ENCODE measurements at regions not wholly inside any gene's neighbourhood (a gene's known extent, or its start where the extent isn't known, plus 50 kb on each side); places are given as distances from the start of the nearest gene placed in this dataset.
"Not testable (repeated sequence)": the region's sequence is repeated elsewhere in the genome, so short reads cannot be mapped to it uniquely, and the experiment has no call there.

GRCh38 chr2:149702571-149702970, 115.0 kb upstream of the MMADHC start:
- no peak for ATAC-seq (ENCODE audit: low read depth in 2 of 2)

GRCh38 chr2:149701241-149701640, 113.7 kb upstream of the MMADHC start:
- H3K36me3 Mint-ChIP-seq: no peaks in the 10 kb centered on the region
- H3K9me3 Mint-ChIP-seq: peaks cover 0 to 8% (median 0%) of the 10 kb centered on the region in 7 donors
- no peak overlapping the region for H3K27ac Mint-ChIP-seq
- no peaks in the 10 kb centered on the region for H3K36me3 ChIP-seq (ENCODE audit: control insufficient read depth, insufficient read depth, low read length)
- no peak overlapping the region for H3K4me3 Mint-ChIP-seq
- H3K4me1 ChIP-seq (ENCODE audit: control insufficient read depth, insufficient read depth, low read length, poor library complexity, severe bottlenecking): no peaks in the 10 kb centered on the region
- no peaks in the 10 kb centered on the region for H3K27me3 ChIP-seq (ENCODE audit: control insufficient read depth, insufficient read depth, low read length)
- no peaks in the 10 kb centered on the region for H3K4me1 Mint-ChIP-seq
- H3K4me3 ChIP-seq (ENCODE audit: low read depth, low read length): no peak overlapping the region
- H3K27ac ChIP-seq (ENCODE audit: insufficient read depth, low read length, poor library complexity, severe bottlenecking): no peak overlapping the region
- DNase-seq (no peak), ATAC-seq (ENCODE audit: low read depth in 2 of 2) (no peak)
- H3K9me3 ChIP-seq (ENCODE audit: control insufficient read depth in 2 of 2, low read length in 2 of 2): no peaks in the 10 kb centered on the region
- no peaks in the 10 kb centered on the region for H3K27me3 Mint-ChIP-seq

More at GRCh38 chr2:149702571-149702970, 115.0 kb upstream of the MMADHC start:
- Histone ChIP-seq H3K27ac (ENCODE audit: insufficient read depth, low read length, poor library complexity, severe bottlenecking) (no peak overlapping the region), H3K36me3 (ENCODE audit: control insufficient read depth, insufficient read depth, low read length) (no peaks in the 10 kb centered on the region), H3K4me1 (ENCODE audit: control insufficient read depth, insufficient read depth, low read length, poor library complexity, severe bottlenecking) (no peaks in the 10 kb centered on the region), H3K4me3 (ENCODE audit: low read depth, low read length) (no peak overlapping the region), H3K9me3 (ENCODE audit: control insufficient read depth in 2 of 2, low read length in 2 of 2) (no peaks in the 10 kb centered on the region), H3K27me3 (ENCODE audit: control insufficient read depth, insufficient read depth, low read length) (no peaks in the 10 kb centered on the region)
- Mint-ChIP-seq H3K36me3 (no peaks in the 10 kb centered on the region), H3K9me3 (peaks cover 0 to 6% (median 0%) of the 10 kb centered on the region in 7 donors), H3K27ac (no peak overlapping the region), H3K27me3 (no peaks in the 10 kb centered on the region), H3K4me1 (no peaks in the 10 kb centered on the region), H3K4me3 (no peak overlapping the region)
- DNase-seq: no peak

GRCh38 chr2:149692961-149693396, 105.4 kb upstream of the MMADHC start:
- Mint-ChIP-seq H3K4me1 (no peaks in the 10 kb centered on the region), H3K9me3 (peaks cover 0 to 4% (median 0%) of the 10 kb centered on the region in 7 donors), H3K36me3 (no peaks in the 10 kb centered on the region), H3K4me3 (no peak overlapping the region), H3K27ac (no peak overlapping the region), H3K27me3 (no peaks in the 10 kb centered on the region)
- H3K9me3 ChIP-seq (ENCODE audit: control insufficient read depth in 2 of 2, low read length in 2 of 2): no peaks in the 10 kb centered on the region
- H3K27ac ChIP-seq (ENCODE audit: insufficient read depth, low read length, poor library complexity, severe bottlenecking): no peak overlapping the region
- DNase-seq: no peak
- ATAC-seq (ENCODE audit: low read depth in 2 of 2): no peak
- no peaks in the 10 kb centered on the region for H3K27me3 ChIP-seq (ENCODE audit: control insufficient read depth, insufficient read depth, low read length)
- H3K36me3 ChIP-seq (ENCODE audit: control insufficient read depth, insufficient read depth, low read length): no peaks in the 10 kb centered on the region
- H3K4me1 ChIP-seq (ENCODE audit: control insufficient read depth, insufficient read depth, low read length, poor library complexity, severe bottlenecking): no peaks in the 10 kb centered on the region
- H3K4me3 ChIP-seq (ENCODE audit: low read depth, low read length): no peak overlapping the region

- no peak for ATAC-seq (ENCODE audit: low read depth in 2 of 2)
- Histone ChIP-seq H3K4me1 (ENCODE audit: control insufficient read depth, insufficient read depth, low read length, poor library complexity, severe bottlenecking) (no peaks in the 10 kb centered on the region), H3K36me3 (ENCODE audit: control insufficient read depth, insufficient read depth, low read length) (no peaks in the 10 kb centered on the region), H3K4me3 (ENCODE audit: low read depth, low read length) (no peak overlapping the region), H3K9me3 (ENCODE audit: control insufficient read depth in 2 of 2, low read length in 2 of 2) (no peaks in the 10 kb centered on the region), H3K27ac (ENCODE audit: insufficient read depth, low read length, poor library complexity, severe bottlenecking) (no peak overlapping the region), H3K27me3 (ENCODE audit: control insufficient read depth, insufficient read depth, low read length) (no peaks in the 10 kb centered on the region)
- no peaks in the 10 kb centered on the region for H3K27me3 Mint-ChIP-seq
- no peaks in the 10 kb centered on the region for H3K4me1 Mint-ChIP-seq
- H3K36me3 Mint-ChIP-seq: no peaks in the 10 kb centered on the region
- no peak overlapping the region for H3K27ac Mint-ChIP-seq
- H3K4me3 Mint-ChIP-seq: no peak overlapping the region
- peaks cover 0 to 5% (median 0%) of the 10 kb centered on the region in 7 donors for H3K9me3 Mint-ChIP-seq
- no peak for DNase-seq
Measured at GRCh38 chr2:149690825-149691224, 103.2 kb upstream of the MMADHC start.

- H3K27me3 ChIP-seq (ENCODE audit: control insufficient read depth, insufficient read depth, low read length): no peaks in the 10 kb centered on the region
- no peaks in the 10 kb centered on the region for H3K36me3 ChIP-seq (ENCODE audit: control insufficient read depth, insufficient read depth, low read length)
- no peak overlapping the region for H3K4me3 ChIP-seq (ENCODE audit: low read depth, low read length)
- Mint-ChIP-seq H3K27ac (no peak overlapping the region), H3K9me3 (peaks cover 0 to 6% (median 3%) of the 10 kb centered on the region in 7 donors), H3K4me3 (no peak overlapping the region), H3K27me3 (no peaks in the 10 kb centered on the region), H3K4me1 (no peaks in the 10 kb centered on the region), H3K36me3 (no peaks in the 10 kb centered on the region)
- no peaks in the 10 kb centered on the region for H3K9me3 ChIP-seq (ENCODE audit: control insufficient read depth in 2 of 2, low read length in 2 of 2)
- ATAC-seq (ENCODE audit: low read depth in 2 of 2) (no peak), DNase-seq (no peak)
- H3K27ac ChIP-seq (ENCODE audit: insufficient read depth, low read length, poor library complexity, severe bottlenecking): no peak overlapping the region
- no peaks in the 10 kb centered on the region for H3K4me1 ChIP-seq (ENCODE audit: control insufficient read depth, insufficient read depth, low read length, poor library complexity, severe bottlenecking)
Measured at GRCh38 chr2:149687052-149687427, 99.5 kb upstream of the MMADHC start.

- no peak for ATAC-seq (ENCODE audit: low read depth in 2 of 2)
- no peaks in the 10 kb centered on the region for H3K4me1 ChIP-seq (ENCODE audit: control insufficient read depth, insufficient read depth, low read length, poor library complexity, severe bottlenecking)
- Mint-ChIP-seq H3K4me1 (no peaks in the 10 kb centered on the region), H3K27ac (no peak overlapping the region), H3K36me3 (no peaks in the 10 kb centered on the region), H3K9me3 (peaks cover 0 to 6% (median 3%) of the 10 kb centered on the region in 7 donors), H3K27me3 (no peaks in the 10 kb centered on the region), H3K4me3 (no peak overlapping the region)
- no peak overlapping the region for H3K27ac ChIP-seq (ENCODE audit: insufficient read depth, low read length, poor library complexity, severe bottlenecking)
- DNase-seq: no peak
- H3K27me3 ChIP-seq (ENCODE audit: control insufficient read depth, insufficient read depth, low read length): no peaks in the 10 kb centered on the region
- H3K9me3 ChIP-seq (ENCODE audit: control insufficient read depth in 2 of 2, low read length in 2 of 2): no peaks in the 10 kb centered on the region
- H3K4me3 ChIP-seq (ENCODE audit: low read depth, low read length): no peak overlapping the region
- no peaks in the 10 kb centered on the region for H3K36me3 ChIP-seq (ENCODE audit: control insufficient read depth, insufficient read depth, low read length)
Measured at GRCh38 chr2:149686136-149687051, 98.8 kb upstream of the MMADHC start.

- not testable (repeated sequence) for H3K9me3 Mint-ChIP-seq; H3K27ac ChIP-seq (ENCODE audit: insufficient read depth, low read length, poor library complexity, severe bottlenecking); DNase-seq; H3K4me3 ChIP-seq (ENCODE audit: low read depth, low read length); H3K9me3 ChIP-seq (ENCODE audit: control insufficient read depth in 2 of 2, low read length in 2 of 2); H3K27me3 Mint-ChIP-seq; ATAC-seq (ENCODE audit: low read depth in 2 of 2); H3K27me3 ChIP-seq (ENCODE audit: control insufficient read depth, insufficient read depth, low read length); H3K4me1 ChIP-seq (ENCODE audit: control insufficient read depth, insufficient read depth, low read length, poor library complexity, severe bottlenecking); H3K4me3 Mint-ChIP-seq; H3K4me1 Mint-ChIP-seq; H3K36me3 Mint-ChIP-seq; H3K36me3 ChIP-seq (ENCODE audit: control insufficient read depth, insufficient read depth, low read length)
- H3K27ac Mint-ChIP-seq: peak overlapping the region in 1 of 3 donors; percentile 11
Measured at GRCh38 chr2:149685401-149685800, 97.8 kb upstream of the MMADHC start.

GRCh38 chr2:149679286-149679685, 91.7 kb upstream of the MMADHC start:
- Mint-ChIP-seq H3K36me3 (no peaks in the 10 kb centered on the region), H3K4me3 (no peak overlapping the region), H3K27ac (no peak overlapping the region), H3K9me3 (peaks cover 0 to 10% (median 2%) of the 10 kb centered on the region in 7 donors), H3K4me1 (no peaks in the 10 kb centered on the region), H3K27me3 (peaks cover 4% of the 10 kb centered on the region)
- H3K27me3 ChIP-seq (ENCODE audit: control insufficient read depth, insufficient read depth, low read length): no peaks in the 10 kb centered on the region
- H3K9me3 ChIP-seq (ENCODE audit: control insufficient read depth in 2 of 2, low read length in 2 of 2): peaks cover 0 to 3% of the 10 kb centered on the region in 2 experiments
- no peak overlapping the region for H3K27ac ChIP-seq (ENCODE audit: insufficient read depth, low read length, poor library complexity, severe bottlenecking)
- no peaks in the 10 kb centered on the region for H3K4me1 ChIP-seq (ENCODE audit: control insufficient read depth, insufficient read depth, low read length, poor library complexity, severe bottlenecking)
- H3K4me3 ChIP-seq (ENCODE audit: low read depth, low read length): no peak overlapping the region
- ATAC-seq (ENCODE audit: low read depth in 2 of 2) (no peak), DNase-seq (no peak)
- no peaks in the 10 kb centered on the region for H3K36me3 ChIP-seq (ENCODE audit: control insufficient read depth, insufficient read depth, low read length)
